ENCODE measurements at regions not wholly inside any gene's neighbourhood (a gene's known extent, or its start where the extent isn't known, plus 50 kb on each side); places are given as distances from the start of the nearest gene placed in this dataset.
"Not testable (repeated sequence)": the region's sequence is repeated elsewhere in the genome, so short reads cannot be mapped to it uniquely, and the experiment has no call there.

- no peak for DNase-seq
Measured at GRCh38 chr13:44848920-44849676, 140.2 kb downstream of the NUFIP1 start.

DNA sequence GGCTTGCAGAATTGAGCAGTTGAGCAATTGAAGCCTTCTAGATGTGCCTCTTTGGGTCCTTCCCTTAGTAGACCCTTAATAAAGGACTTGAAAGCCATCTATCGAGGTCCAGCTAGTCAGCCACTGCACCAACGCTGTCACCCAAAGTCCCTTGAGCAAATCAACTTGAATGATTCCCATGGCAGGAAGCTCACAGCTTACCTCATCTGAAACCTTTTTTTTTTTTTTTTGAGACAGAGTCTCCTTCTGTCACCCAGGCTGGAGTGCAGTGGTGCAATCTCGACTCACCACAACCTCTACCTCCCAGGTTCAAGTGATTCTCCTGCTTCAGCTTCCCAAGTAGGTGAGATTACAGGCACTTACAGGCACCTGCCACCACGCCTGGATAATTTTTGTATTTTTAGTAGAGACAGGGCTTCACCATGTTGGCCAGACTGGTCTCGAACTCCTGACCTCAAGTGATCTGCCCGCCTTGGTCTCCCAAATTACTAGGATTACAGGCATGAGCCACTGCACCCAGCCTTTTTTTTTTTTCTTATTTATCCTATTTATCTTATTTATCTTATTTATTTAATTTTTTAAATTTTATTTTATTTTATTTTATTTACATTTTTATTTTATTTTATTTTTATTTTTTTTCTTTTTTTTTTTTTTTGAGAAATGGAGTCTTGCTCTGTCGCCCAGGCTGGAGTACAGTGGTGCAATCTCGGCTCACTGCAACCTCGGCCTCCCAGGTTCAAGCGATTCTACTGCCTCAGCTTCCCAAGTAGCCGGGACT lies 143.8 kb downstream of the NUFIP1 start:
- DNase-seq, result not testable (repeated sequence)

- DNase-seq, result no peak
Measured at GRCh38 chr13:44844786-44845185, 144.5 kb downstream of the NUFIP1 start.

DNA sequence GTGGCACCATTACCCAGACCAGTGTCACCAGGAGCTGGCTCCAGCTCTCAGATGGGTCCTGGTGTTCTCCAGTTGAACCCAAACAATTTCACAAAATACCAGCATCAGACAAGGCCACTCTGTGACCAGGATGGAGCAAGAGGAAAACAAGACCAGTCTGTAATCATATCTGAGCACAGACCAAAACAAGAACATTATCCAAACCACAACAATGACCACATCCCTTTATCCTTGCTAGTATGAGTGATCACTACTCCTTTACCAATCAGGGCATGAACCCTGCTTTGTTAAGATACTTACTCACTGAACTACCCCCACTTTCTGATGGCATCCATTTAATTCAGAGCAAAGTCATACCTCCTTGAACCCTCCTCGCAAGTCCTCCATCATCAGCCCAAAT lies 145.9 kb downstream of the NUFIP1 start:
- DNase-seq, result no peak

DNA sequence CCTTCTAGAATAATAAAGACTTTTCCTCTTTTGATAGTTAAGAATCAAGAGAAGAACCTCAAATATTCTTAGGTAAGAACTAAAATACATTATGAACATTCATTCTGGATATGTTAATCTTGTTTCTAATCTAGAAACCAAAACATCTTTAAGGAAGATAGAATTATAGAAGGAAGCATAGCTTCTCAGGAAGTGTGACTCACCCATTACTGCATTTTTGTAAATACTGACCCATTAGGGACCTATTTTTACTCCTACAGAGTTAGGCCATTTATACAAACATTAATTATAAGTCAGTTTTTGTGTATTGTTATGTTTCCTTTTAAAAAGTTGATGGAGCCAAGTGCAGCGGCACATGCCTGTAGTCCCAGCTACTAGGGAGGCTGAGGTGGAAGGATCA lies 147.1 kb downstream of the NUFIP1 start:
- DNase-seq, result no peak

DNA sequence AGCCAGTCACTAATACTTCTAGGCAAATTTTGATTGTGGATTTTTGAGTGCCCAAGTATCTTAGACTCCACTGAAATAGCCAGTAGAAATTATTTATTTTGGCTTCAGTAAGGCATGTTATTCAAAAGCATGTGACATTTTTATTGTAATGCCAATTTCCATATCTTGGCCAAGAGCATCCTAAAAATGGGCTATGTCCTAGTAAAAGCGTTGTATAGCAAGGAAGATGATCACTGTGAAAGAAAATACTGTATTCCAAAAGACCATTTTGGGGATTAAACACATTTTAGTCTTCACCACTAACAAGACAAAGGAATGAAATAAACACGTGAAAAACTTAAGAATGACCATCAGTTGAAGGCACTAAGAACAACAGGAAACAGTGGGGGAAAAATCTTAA lies 149.1 kb downstream of the NUFIP1 start:
- DNase-seq, result no peak

DNA sequence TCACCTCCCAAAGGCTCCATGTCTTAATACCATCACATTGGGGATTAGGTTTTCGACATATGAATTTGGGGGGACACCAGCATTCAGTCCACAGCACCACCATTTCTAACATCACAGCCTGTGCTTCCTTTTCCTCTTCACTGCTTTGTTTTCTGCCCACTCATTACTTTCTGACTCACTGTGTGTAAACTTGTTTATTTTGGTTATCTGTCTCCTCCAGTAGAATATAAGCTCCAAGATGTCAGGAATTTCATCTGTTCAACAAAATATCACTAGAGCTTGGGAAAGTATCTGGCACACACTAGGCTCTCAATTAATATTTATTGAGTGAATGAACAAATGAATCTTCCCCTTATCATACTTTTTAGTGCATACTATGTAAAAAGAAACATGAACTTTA lies 152.0 kb downstream of the NUFIP1 start:
- DNase-seq, result no peak

DNA sequence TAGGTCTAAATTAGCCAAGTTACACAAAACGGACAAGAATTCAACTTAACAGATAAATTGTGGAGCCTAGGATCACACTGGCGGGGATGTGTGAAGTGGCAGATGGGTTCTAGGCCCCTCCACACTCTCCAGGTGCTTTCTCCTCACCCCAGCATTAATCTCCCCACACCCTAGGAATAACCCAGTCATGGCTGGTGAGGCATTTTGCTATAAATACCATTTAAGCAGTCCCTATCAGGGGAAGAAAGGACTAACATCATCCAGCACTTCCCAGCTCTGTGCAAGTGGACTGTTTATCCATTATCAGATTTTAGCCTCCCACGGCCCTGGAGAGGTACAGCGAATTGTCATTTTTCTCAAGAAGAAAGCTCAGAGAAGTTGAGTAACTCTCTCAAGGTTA lies 154.9 kb downstream of the NUFIP1 start:
- no peak for DNase-seq

DNA sequence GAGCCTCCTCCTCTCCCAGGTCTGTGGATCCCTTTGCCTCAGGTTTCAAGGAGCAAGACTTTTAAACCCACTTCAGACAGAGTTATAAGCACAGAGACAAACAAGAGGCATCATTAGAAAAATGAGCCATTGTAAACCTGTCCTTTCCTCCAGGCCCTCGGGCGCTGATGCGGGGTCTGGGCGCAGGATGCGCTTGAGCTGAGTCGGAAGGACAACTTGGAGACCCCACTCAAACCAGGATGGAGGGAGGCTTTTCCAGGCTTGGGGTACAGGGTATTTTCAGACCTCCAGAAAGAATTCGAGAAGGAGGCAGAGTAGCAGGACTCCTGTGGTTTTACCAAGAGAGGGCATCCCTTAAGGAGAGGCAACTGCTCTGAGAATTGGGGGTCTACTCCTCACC lies 155.6 kb downstream of the NUFIP1 start:
- DNase-seq, result no peak

DNA sequence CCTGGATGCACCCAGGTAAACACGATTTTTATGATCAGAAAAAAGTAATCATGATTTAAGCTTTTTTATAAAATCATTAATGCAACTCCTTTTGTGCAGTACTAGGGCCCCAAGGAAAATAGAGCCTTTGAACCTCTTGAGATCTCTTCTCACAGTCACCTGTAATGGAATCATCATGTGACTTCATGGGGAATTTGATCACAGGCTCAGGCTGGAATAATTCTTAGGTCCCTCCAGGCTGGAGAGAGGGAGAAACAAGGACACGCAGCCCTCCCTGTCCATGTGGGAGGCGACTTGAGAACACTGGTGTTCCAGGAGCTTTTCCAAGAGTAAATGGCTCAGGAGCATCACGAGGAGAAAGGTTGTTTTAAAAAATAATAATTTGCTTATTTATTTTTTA lies 156.1 kb downstream of the NUFIP1 start:
- no peak for DNase-seq

DNA sequence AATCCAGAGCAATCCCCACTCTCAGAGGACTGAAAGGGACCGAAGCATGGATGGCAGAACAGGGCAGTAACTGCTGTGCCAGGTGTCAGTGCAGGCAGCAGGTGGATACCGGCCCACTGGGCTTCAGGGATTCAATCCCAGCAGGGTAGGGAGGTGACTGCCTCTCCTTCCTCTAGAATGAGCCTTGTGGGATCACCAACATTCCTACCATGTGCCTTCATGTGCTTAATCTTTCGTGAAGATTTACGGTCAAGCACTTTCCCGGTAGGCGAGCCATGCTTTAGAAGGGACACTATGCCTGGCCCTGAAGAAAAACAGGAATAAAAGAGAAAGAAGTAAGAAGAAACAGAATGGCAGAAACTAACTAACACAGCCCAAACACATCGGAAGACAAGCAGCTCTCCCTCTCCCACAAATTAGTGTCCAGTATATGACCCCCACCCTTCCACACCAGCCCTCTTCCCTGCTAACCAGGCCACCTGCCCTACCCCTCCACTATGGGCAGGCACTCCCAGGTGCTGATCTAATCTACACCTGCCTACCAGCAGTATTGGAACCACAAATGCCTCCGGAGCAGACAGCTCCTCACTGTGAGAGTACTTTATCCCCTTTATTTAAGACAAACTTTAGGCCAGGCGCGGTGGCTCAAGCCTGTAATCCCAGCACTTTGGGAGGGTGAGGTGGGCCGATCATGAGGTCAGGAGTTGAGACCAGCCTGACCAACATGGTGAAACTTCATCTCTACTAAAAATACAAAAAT lies 162.5 kb downstream of the NUFIP1 start:
- DNase-seq, result no peak

GRCh38 chr13:44825953-44826352 lies 163.3 kb downstream of the NUFIP1 start:
- no peak for DNase-seq

DNA sequence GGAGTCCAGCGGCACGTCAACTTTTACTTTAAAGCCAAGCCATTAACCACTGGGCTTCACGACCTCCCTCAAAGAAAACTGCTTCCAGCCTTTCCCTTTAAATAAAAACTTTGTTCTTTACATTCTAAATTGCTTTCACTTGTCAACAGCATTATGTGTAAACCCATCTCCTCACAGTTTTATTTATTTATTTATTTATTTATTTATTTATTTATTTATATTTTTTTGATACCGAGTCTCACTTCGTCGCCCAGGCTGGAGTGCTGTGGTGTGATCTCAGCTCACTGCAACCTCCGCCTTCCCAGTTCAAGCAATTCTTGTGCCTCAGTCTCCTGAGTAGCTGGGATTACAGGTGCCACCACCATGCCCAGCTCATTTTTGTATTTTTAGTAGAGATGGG lies 165.7 kb downstream of the NUFIP1 start:
- not testable (repeated sequence) for DNase-seq

DNA sequence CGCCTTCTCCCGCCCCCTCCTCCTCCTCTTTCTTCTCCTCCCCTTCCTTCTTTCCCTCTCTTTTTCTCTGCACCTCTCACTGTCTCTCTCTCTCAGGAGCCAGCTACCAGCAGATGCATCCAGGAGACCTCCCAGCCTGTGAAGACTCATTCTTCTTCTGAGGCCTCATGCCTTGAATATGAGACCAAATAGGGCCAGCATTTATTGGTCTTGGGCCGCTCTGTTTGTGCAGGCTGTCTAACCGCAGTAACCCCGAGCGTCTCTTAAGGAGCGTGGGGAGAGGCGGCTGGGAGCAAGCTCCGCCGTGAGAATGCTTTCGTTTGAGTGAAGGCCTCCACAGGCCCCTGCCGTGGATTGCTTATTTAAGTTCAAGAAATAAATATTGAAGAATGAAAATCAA lies 167.0 kb downstream of the NUFIP1 start:
- no peak for DNase-seq

- DNase-seq, result no peak
Measured at GRCh38 chr13:44819772-44820171, 169.5 kb downstream of the NUFIP1 start.

GRCh38 chr13:44819245-44819644 lies 170.0 kb downstream of the NUFIP1 start:
- no peak for DNase-seq

DNA sequence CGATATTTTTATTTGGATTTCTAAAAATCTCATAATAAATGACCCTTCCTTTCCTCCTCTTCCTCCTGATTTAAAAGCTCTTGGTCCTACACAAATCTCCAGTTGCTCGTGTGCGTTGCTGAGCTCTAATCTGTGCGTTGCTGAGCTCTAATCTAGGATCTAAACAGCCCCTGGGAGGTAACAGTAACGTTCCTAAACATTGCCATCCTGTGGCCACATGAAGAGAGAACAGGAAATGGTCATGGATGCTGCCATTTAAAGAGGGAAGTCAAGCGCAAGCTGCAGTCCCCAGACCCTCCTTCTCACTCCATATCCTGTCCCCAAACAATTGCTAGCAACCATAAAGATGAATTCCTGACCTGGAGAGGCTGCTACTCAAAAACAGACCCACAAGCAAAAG lies 170.8 kb downstream of the NUFIP1 start:
- DNase-seq, result no peak

DNA sequence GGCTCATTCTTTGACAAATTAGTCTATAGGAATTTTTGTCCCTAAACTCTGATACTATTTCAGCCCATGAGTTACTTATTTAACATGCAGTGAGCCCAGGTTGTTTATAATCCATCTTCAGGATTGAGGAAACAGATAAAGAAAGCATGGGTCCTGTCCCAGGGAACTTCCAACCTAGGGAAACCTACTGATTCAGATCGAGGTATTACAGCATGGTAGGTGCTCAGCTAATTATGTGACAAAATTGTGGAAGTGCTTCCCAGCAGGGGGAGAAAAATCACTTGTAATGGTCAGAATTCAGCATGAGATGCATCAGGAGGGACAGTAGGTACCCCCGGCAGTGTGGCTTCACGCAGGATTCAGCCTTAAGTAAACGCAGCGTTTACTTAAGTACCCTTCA lies 171.3 kb downstream of the NUFIP1 start:
- no peak for DNase-seq

GRCh38 chr13:44817131-44817671 lies 172.1 kb downstream of the NUFIP1 start:
- no peak for DNase-seq

DNA sequence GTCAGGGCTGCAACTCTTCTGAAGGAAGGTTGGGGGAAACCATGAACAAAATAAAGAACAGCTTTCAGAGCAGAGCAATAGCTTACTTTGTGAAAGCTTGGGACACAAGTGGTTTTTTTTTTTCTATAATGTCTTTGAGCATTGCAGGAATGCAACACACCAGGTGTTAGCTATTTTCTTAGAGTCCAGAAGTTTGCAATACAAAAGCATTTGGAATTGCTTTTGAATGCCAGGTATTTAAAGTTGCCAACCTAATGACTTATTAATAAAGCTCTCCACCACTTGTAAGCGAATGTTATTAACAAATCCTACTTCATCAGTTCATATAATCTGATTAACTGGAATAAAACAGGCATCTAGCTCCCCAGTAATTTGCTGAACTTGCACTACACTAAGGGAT lies 172.6 kb downstream of the NUFIP1 start:
- DNase-seq, result no peak

DNA sequence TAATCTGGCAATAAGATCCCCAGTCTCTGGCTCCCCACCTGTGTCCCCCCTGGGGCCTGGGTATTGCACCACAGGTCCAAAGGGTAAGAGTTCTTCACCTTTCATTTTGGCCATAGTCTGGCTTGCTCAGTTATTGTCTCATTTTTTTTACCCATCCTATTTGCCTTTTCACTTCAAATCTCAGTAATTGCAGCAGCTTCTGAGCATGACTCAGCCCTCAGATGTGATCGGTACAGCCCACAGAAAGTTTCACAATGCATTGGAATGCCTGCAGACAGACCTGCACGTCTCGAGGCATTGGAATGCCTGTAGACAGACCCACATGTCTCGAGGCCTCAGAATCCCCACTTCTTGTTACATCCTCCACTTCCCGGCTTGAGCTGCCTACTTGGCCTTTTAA lies 173.6 kb downstream of the NUFIP1 start:
- no peak for DNase-seq

DNA sequence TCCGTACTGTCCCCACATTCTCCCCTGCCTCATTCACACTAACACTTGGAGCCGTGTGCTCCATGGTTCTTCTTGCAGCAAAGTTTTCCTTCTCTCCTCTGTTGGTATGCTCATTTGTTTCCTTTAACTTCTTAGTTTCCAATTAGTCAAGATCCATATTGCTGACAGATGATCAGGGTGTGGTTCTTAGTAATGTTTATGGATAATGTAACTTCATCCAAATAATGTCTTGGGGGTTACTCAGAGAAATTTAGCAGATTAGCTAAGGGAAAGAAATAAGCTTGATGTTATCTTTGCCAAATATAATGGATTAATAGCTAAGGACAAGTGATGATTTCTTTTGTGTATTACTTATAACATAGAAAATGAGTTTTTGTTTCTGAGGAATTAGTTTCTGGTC lies 174.4 kb downstream of the NUFIP1 start:
- DNase-seq, result no peak

DNA sequence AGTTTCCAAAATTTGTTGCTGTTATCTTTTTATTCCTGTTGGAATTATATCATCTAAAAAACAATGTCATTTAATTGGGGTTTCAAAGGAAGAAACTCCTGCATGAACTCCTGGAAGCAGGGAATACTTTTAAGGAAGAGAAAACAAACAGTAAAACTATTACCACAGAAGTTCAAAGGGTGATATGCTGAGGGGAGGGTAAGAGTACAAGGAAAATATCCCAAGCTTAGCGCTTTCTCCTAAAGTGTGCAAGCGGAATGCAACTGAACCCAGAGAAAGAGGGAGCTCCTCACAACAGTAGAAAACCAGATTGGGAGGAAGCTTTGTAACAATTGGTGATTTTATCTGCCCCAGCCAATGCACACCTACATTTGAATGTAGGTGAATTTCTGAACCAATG lies 175.1 kb downstream of the NUFIP1 start:
- no peak for DNase-seq

GRCh38 chr13:44812818-44813217 lies 176.5 kb downstream of the NUFIP1 start:
- DNase-seq, result no peak

Data from femur (tissue), 1 donor.